HL-60 (cell line): ENCODE measurements at regions not wholly inside any gene's neighbourhood (a gene's known extent, or its start where the extent isn't known, plus 50 kb on each side); places are given as distances from the start of the nearest gene placed in this dataset.

Source experiments
- GABPA ChIP-seq: IDR thresholded peaks from 2 replicates; pipeline ENCODE4 v1.6.1; 2012; ENCODE audit warnings: low read depth
- POLR2AphosphoS5 ChIP-seq: IDR thresholded peaks from 2 replicates; pipeline ENCODE4 v1.6.1; 2012; ENCODE audit warnings: low read depth
- SPI1 ChIP-seq: IDR thresholded peaks from 2 replicates; pipeline ENCODE4 v1.6.1; 2012; ENCODE audit warnings: low read depth, mild to moderate bottlenecking, borderline replicate concordance
- TF ChIP-seq, protein P1 (sequence below): IDR thresholded peaks from 2 replicates; pipeline ENCODE4 v1.6.1; 2012; ENCODE audit warnings: low read depth; ENCODE audit not compliant: insufficient replicate concordance
- TF ChIP-seq, protein P2 (sequence below): IDR thresholded peaks from one replicate; pipeline ENCODE4 v1.5.1; 2011; ENCODE audit warnings: low read length, control low read depth, inconsistent platforms; ENCODE audit not compliant: insufficient read depth

DNA sequence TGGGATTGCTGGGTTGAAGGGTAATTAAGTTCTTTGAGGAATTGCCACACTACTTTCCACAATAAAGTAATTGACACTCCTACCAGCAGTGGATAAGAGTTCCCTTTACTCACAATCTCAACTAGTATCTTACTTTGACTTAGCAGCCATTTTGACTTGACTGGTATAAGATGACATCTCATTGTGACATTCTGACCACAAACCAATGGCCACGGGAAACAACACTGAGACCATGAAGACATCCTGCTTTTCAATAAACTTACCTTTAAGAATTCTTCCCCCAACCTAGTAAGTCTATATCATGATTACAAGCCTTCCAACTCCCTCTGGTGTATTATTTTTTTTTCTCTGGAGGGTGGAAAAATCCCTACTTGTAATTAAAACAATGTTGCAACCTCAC lies 66.9 kb upstream of the WDR1 start:
- TF ChIP-seq, protein P1, sequence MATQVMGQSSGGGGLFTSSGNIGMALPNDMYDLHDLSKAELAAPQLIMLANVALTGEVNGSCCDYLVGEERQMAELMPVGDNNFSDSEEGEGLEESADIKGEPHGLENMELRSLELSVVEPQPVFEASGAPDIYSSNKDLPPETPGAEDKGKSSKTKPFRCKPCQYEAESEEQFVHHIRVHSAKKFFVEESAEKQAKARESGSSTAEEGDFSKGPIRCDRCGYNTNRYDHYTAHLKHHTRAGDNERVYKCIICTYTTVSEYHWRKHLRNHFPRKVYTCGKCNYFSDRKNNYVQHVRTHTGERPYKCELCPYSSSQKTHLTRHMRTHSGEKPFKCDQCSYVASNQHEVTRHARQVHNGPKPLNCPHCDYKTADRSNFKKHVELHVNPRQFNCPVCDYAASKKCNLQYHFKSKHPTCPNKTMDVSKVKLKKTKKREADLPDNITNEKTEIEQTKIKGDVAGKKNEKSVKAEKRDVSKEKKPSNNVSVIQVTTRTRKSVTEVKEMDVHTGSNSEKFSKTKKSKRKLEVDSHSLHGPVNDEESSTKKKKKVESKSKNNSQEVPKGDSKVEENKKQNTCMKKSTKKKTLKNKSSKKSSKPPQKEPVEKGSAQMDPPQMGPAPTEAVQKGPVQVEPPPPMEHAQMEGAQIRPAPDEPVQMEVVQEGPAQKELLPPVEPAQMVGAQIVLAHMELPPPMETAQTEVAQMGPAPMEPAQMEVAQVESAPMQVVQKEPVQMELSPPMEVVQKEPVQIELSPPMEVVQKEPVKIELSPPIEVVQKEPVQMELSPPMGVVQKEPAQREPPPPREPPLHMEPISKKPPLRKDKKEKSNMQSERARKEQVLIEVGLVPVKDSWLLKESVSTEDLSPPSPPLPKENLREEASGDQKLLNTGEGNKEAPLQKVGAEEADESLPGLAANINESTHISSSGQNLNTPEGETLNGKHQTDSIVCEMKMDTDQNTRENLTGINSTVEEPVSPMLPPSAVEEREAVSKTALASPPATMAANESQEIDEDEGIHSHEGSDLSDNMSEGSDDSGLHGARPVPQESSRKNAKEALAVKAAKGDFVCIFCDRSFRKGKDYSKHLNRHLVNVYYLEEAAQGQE, result no peak
- TF ChIP-seq, protein P2, sequence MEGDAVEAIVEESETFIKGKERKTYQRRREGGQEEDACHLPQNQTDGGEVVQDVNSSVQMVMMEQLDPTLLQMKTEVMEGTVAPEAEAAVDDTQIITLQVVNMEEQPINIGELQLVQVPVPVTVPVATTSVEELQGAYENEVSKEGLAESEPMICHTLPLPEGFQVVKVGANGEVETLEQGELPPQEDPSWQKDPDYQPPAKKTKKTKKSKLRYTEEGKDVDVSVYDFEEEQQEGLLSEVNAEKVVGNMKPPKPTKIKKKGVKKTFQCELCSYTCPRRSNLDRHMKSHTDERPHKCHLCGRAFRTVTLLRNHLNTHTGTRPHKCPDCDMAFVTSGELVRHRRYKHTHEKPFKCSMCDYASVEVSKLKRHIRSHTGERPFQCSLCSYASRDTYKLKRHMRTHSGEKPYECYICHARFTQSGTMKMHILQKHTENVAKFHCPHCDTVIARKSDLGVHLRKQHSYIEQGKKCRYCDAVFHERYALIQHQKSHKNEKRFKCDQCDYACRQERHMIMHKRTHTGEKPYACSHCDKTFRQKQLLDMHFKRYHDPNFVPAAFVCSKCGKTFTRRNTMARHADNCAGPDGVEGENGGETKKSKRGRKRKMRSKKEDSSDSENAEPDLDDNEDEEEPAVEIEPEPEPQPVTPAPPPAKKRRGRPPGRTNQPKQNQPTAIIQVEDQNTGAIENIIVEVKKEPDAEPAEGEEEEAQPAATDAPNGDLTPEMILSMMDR, result no peak
- TF ChIP-seq GABPA, result no peak
- no peak for TF ChIP-seq SPI1
- no peak for TF ChIP-seq POLR2AphosphoS5
